Panc1 (cell line): ENCODE measurements at regions not wholly inside any gene's neighbourhood (a gene's known extent, or its start where the extent isn't known, plus 50 kb on each side); places are given as distances from the start of the nearest gene placed in this dataset.

Experiments used
- ATAC-seq: fragments of 200-7000 bp; cut with Tn5 transposase; 2 replicates; pipeline ENCODE4 v1.9.1; 2020; ENCODE audit warnings: mild to moderate bottlenecking, moderate library complexity
- BruUV-seq: library from RNA; stranded (reverse); fragments of 400-500 nt; replicated peaks from 2 replicates; lab custom pipeline; 2021; lab: Mats Ljungman, UMichigan
- CTCF ChIA-PET: fragments of 300-600 bp; sonication (Branson Sonifier 250); formaldehyde crosslinking; loops from one replicate; lab custom pipeline; 2022; ENCODE audit warnings: antibody characterized with exemption; lab: Charles Lee
- POLR2A ChIA-PET: fragments of 300-600 bp; sonication (Branson Sonifier 250); formaldehyde crosslinking; loops from one replicate; lab custom pipeline; 2022; ENCODE audit warnings: antibody characterized with exemption; lab: Charles Lee
- DNase-seq: peaks from one replicate; pipeline ENCODE4 v3.0.0-alpha.2; 2010; ENCODE audit warnings: low read depth, low spot score
- H3K27ac ChIP-seq: 2 replicates; pipeline ENCODE4 v1.5.1; 2011; ENCODE audit warnings: mild to moderate bottlenecking, low read length, inconsistent platforms
- H3K27me3 ChIP-seq: fragments of 200-500 bp; sonication (Bioruptor generic); 2 replicates; pipeline ENCODE4 v1.6.0; 2014; ENCODE audit warnings: low read length, inconsistent platforms; ENCODE audit not compliant: control insufficient read depth, insufficient read depth
- H3K36me3 ChIP-seq: fragments of 200-500 bp; sonication (Bioruptor generic); 2 replicates; pipeline ENCODE4 v1.5.1; 2014; ENCODE audit warnings: inconsistent platforms, mild to moderate bottlenecking, low read length, moderate library complexity; ENCODE audit not compliant: control insufficient read depth, insufficient read depth
- H3K4me1 ChIP-seq: 2 replicates; pipeline ENCODE4 v1.5.1; 2011; ENCODE audit warnings: inconsistent platforms, mild to moderate bottlenecking, low read length, moderate library complexity; ENCODE audit not compliant: control insufficient read depth, insufficient read depth
- H3K4me3 ChIP-seq, 2 experiments: 2 replicates each; pipeline ENCODE4 v1.5.1; 2011 to 2012; ENCODE audit warnings: low read depth in 2 of 2, low read length in 2 of 2, mild to moderate bottlenecking in 2 of 2, inconsistent platforms in 1 of 2, moderate library complexity in 1 of 2
- H3K9me3 ChIP-seq: fragments of 200-500 bp; sonication (Bioruptor generic); 2 replicates; pipeline ENCODE4 v1.5.1; 2014; ENCODE audit warnings: low read depth, mild to moderate bottlenecking, inconsistent platforms, low read length, moderate library complexity; ENCODE audit not compliant: control insufficient read depth, insufficient read depth
- POLR2AphosphoS5 ChIP-seq: IDR thresholded peaks from 2 replicates; pipeline ENCODE4 v1.6.1; 2012; ENCODE audit warnings: mild to moderate bottlenecking, low read depth, low read length, moderate library complexity
- SIN3A ChIP-seq: IDR thresholded peaks from 2 replicates; pipeline ENCODE4 v1.6.1; 2012; ENCODE audit warnings: low read depth, mild to moderate bottlenecking, low read length, moderate library complexity, borderline replicate concordance; ENCODE audit not compliant: insufficient read depth
- TCF7L2 ChIP-seq: IDR thresholded peaks from 2 replicates; pipeline ENCODE4 v1.6.1; 2011; ENCODE audit warnings: mild to moderate bottlenecking, low read depth, low read length, inconsistent platforms
- in situ Hi-C: cut with HindIII; loops from 2 replicates; pipeline ENCODE4 v1.10.0; 2016; ENCODE audit warnings: low sequenced_read_pairs, low pct_unique_long_range_greater_than_20kb
- intact Hi-C: fragments of 100-400 bp; cut with micrococcal nuclease; formaldehyde crosslinking; loops from one replicate; pipeline ENCODE4 v1.10.0; 2022; ENCODE audit not compliant: unreplicated experiment
- TF ChIP-seq, protein P1 (sequence below), 2 experiments: IDR thresholded peaks; 2 replicates each; pipeline ENCODE4 v1.6.1; 2011 to 2012; ENCODE audit warnings: low read depth in 2 of 2, control low read depth in 1 of 2, low read length in 1 of 2, mild to moderate bottlenecking in 1 of 2, moderate library complexity in 1 of 2; ENCODE audit not compliant: insufficient read depth in 1 of 2
- TF ChIP-seq, protein P2 (sequence below): fragments of 450-650 bp; IDR thresholded peaks from 2 replicates; pipeline ENCODE4 v1.5.1; 2017; ENCODE audit warnings: mild to moderate bottlenecking

- intact Hi-C loops = no loop called here
- ChIA-PET POLR2A (no interaction called here), CTCF (no interaction called here)
- no peaks in the 10 kb centered on the region for H3K27me3 ChIP-seq
- H3K4me3 ChIP-seq = no peak overlapping the region
- H3K9me3 ChIP-seq = peaks cover 10% of the 10 kb centered on the region; the same call in 1 of the 2 replicates
- H3K27ac ChIP-seq = no peak overlapping the region
- no peaks in the 10 kb centered on the region for H3K4me1 ChIP-seq
- ATAC-seq = no peak
- DNase-seq = no peak
- TF ChIP-seq, protein P1, sequence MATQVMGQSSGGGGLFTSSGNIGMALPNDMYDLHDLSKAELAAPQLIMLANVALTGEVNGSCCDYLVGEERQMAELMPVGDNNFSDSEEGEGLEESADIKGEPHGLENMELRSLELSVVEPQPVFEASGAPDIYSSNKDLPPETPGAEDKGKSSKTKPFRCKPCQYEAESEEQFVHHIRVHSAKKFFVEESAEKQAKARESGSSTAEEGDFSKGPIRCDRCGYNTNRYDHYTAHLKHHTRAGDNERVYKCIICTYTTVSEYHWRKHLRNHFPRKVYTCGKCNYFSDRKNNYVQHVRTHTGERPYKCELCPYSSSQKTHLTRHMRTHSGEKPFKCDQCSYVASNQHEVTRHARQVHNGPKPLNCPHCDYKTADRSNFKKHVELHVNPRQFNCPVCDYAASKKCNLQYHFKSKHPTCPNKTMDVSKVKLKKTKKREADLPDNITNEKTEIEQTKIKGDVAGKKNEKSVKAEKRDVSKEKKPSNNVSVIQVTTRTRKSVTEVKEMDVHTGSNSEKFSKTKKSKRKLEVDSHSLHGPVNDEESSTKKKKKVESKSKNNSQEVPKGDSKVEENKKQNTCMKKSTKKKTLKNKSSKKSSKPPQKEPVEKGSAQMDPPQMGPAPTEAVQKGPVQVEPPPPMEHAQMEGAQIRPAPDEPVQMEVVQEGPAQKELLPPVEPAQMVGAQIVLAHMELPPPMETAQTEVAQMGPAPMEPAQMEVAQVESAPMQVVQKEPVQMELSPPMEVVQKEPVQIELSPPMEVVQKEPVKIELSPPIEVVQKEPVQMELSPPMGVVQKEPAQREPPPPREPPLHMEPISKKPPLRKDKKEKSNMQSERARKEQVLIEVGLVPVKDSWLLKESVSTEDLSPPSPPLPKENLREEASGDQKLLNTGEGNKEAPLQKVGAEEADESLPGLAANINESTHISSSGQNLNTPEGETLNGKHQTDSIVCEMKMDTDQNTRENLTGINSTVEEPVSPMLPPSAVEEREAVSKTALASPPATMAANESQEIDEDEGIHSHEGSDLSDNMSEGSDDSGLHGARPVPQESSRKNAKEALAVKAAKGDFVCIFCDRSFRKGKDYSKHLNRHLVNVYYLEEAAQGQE (IDR thresholded peaks at IDR 0.05; ENCODE audit: insufficient read depth in 1 of 2, low read depth in 2 of 2, low read length in 1 of 2) = no peak
- TF ChIP-seq SIN3A (no peak), TCF7L2 (no peak)
- TF ChIP-seq, protein P2, sequence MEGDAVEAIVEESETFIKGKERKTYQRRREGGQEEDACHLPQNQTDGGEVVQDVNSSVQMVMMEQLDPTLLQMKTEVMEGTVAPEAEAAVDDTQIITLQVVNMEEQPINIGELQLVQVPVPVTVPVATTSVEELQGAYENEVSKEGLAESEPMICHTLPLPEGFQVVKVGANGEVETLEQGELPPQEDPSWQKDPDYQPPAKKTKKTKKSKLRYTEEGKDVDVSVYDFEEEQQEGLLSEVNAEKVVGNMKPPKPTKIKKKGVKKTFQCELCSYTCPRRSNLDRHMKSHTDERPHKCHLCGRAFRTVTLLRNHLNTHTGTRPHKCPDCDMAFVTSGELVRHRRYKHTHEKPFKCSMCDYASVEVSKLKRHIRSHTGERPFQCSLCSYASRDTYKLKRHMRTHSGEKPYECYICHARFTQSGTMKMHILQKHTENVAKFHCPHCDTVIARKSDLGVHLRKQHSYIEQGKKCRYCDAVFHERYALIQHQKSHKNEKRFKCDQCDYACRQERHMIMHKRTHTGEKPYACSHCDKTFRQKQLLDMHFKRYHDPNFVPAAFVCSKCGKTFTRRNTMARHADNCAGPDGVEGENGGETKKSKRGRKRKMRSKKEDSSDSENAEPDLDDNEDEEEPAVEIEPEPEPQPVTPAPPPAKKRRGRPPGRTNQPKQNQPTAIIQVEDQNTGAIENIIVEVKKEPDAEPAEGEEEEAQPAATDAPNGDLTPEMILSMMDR = peak; percentile 29
- no TSS peak for BruUV-seq
- H3K36me3 ChIP-seq = no peaks in the 10 kb centered on the region
- in situ Hi-C loops = no loop called here
These were observed 234.7 kb upstream of the ADGRB3 start for GRCh38 chr6:68400396-68400795.

GRCh38 chr6:68391953-68392352 lies 243.1 kb upstream of the ADGRB3 start:
- TF ChIP-seq, protein P2 = no peak
- TF ChIP-seq SIN3A (no peak), TCF7L2 (no peak), POLR2AphosphoS5 (no peak)
- TF ChIP-seq, protein P1 (IDR thresholded peaks at IDR 0.05; ENCODE audit: insufficient read depth in 1 of 2, low read depth in 2 of 2, low read length in 1 of 2) = no peak
- ATAC-seq (no peak), DNase-seq (no peak)
- ChIA-PET POLR2A (no interaction called here), CTCF (no interaction called here)
- H3K9me3 ChIP-seq = peaks cover 8% of the 10 kb centered on the region; the same call in 1 of the 2 replicates
- in situ Hi-C loops (no loop called here), intact Hi-C loops (no loop called here)
- H3K27me3 ChIP-seq = no peaks in the 10 kb centered on the region
- H3K36me3 ChIP-seq = no peaks in the 10 kb centered on the region
- no peak overlapping the region for H3K4me3 ChIP-seq
- H3K27ac ChIP-seq = no peak overlapping the region
- no peaks in the 10 kb centered on the region for H3K4me1 ChIP-seq
- BruUV-seq = no TSS peak
